Activated naive CD8-positive, alpha-beta T cell treated with anti-CD3 and anti-CD28 coated beads, Interleukin-2, amount 50 U/mL, for 24 hours (primary cell): ENCODE measurements at regions not wholly inside any gene's neighbourhood (a gene's known extent, or its start where the extent isn't known, plus 50 kb on each side); places are given as distances from the start of the nearest gene placed in this dataset.

Experiments used
- ATAC-seq: fragments of 150-1000 bp; cut with Tn5 transposase; one replicate; pipeline ENCODE4 v1.10.0; 2021
- DNase-seq: peaks from one replicate; pipeline ENCODE4 v3.0.0; 2021
- H3K27ac Mint-ChIP-seq: one replicate; pipeline ENCODE4 v1.8.0; 2021; ENCODE audit warnings: mild to moderate bottlenecking, mixed read lengths
- H3K27me3 Mint-ChIP-seq: one replicate; pipeline ENCODE4 v1.8.0; 2021; ENCODE audit warnings: mixed read lengths
- H3K36me3 Mint-ChIP-seq: one replicate; pipeline ENCODE4 v1.8.0; 2021; ENCODE audit warnings: low read depth, mixed read lengths
- H3K4me1 Mint-ChIP-seq: one replicate; pipeline ENCODE4 v1.8.0; 2021; ENCODE audit warnings: mixed read lengths
- H3K4me3 Mint-ChIP-seq: one replicate; pipeline ENCODE4 v1.8.0; 2021; ENCODE audit warnings: mild to moderate bottlenecking, moderate library complexity, mixed read lengths
- H3K9me3 Mint-ChIP-seq: one replicate; pipeline ENCODE4 v1.8.0; 2021; ENCODE audit warnings: mixed read lengths

- ATAC-seq (no peak), DNase-seq (no peak)
- peaks cover 15% of the 10 kb centered on the region for H3K9me3 Mint-ChIP-seq
- no peaks in the 10 kb centered on the region for H3K27me3 Mint-ChIP-seq
- H3K4me3 Mint-ChIP-seq, result no peak overlapping the region
- H3K27ac Mint-ChIP-seq, result no peak overlapping the region
- H3K4me1 Mint-ChIP-seq, result no peaks in the 10 kb centered on the region
- H3K36me3 Mint-ChIP-seq, result no peaks in the 10 kb centered on the region
These were observed 658.3 kb downstream of the TUSC7 start for GRCh38 chr3:117367861-117368260.

- ATAC-seq, result no peak
These were observed 671.1 kb downstream of the TUSC7 start for GRCh38 chr3:117380631-117381030.

GRCh38 chr3:117393119-117393518 lies 683.5 kb downstream of the TUSC7 start:
- ATAC-seq (no peak), DNase-seq (no peak)
- Mint-ChIP-seq H3K27me3 (no peaks in the 10 kb centered on the region), H3K4me1 (no peaks in the 10 kb centered on the region), H3K36me3 (no peaks in the 10 kb centered on the region), H3K4me3 (no peak overlapping the region), H3K27ac (no peak overlapping the region), H3K9me3 (no peaks in the 10 kb centered on the region)

More at GRCh38 chr3:117380631-117381030, 671.1 kb downstream of the TUSC7 start:
- Mint-ChIP-seq H3K27ac (no peak overlapping the region), H3K4me1 (no peaks in the 10 kb centered on the region), H3K9me3 (peaks cover 7% of the 10 kb centered on the region), H3K36me3 (no peaks in the 10 kb centered on the region), H3K4me3 (no peak overlapping the region), H3K27me3 (no peaks in the 10 kb centered on the region)
- no peak for DNase-seq

- no peak overlapping the region for H3K4me3 Mint-ChIP-seq
- ATAC-seq (no peak), DNase-seq (no peak)
- H3K9me3 Mint-ChIP-seq, result no peaks in the 10 kb centered on the region
- no peaks in the 10 kb centered on the region for H3K4me1 Mint-ChIP-seq
- no peaks in the 10 kb centered on the region for H3K27me3 Mint-ChIP-seq
- H3K36me3 Mint-ChIP-seq, result no peaks in the 10 kb centered on the region
- H3K27ac Mint-ChIP-seq, result no peak overlapping the region
These were observed 688.7 kb downstream of the TUSC7 start for GRCh38 chr3:117398141-117398899.

- H3K9me3 Mint-ChIP-seq, result no peaks in the 10 kb centered on the region
- H3K4me1 Mint-ChIP-seq, result no peaks in the 10 kb centered on the region
- H3K27me3 Mint-ChIP-seq, result no peaks in the 10 kb centered on the region
- no peak overlapping the region for H3K4me3 Mint-ChIP-seq
- no peaks in the 10 kb centered on the region for H3K36me3 Mint-ChIP-seq
- H3K27ac Mint-ChIP-seq, result no peak overlapping the region
- ATAC-seq, result no peak
- no peak for DNase-seq
These were observed 689.9 kb downstream of the TUSC7 start for GRCh38 chr3:117399311-117400078.

GRCh38 chr3:117400303-117400702 lies 690.7 kb downstream of the TUSC7 start:
- DNase-seq (no peak), ATAC-seq (no peak)
- Mint-ChIP-seq H3K4me3 (no peak overlapping the region), H3K27me3 (no peaks in the 10 kb centered on the region), H3K4me1 (no peaks in the 10 kb centered on the region), H3K36me3 (no peaks in the 10 kb centered on the region), H3K9me3 (no peaks in the 10 kb centered on the region), H3K27ac (no peak overlapping the region)

- no peaks in the 10 kb centered on the region for H3K36me3 Mint-ChIP-seq
- DNase-seq, result no peak
- no peak for ATAC-seq
- no peaks in the 10 kb centered on the region for H3K27me3 Mint-ChIP-seq
- no peak overlapping the region for H3K4me3 Mint-ChIP-seq
- H3K27ac Mint-ChIP-seq, result no peak overlapping the region
- no peaks in the 10 kb centered on the region for H3K4me1 Mint-ChIP-seq
- H3K9me3 Mint-ChIP-seq, result peaks cover 4% of the 10 kb centered on the region
These were observed 694.6 kb downstream of the TUSC7 start for GRCh38 chr3:117404141-117404540.

- Mint-ChIP-seq H3K27me3 (no peaks in the 10 kb centered on the region), H3K36me3 (no peaks in the 10 kb centered on the region), H3K4me3 (no peak overlapping the region), H3K27ac (no peak overlapping the region), H3K9me3 (peaks cover 4% of the 10 kb centered on the region), H3K4me1 (no peaks in the 10 kb centered on the region)
- no peak for DNase-seq
- no peak for ATAC-seq
These were observed 695.2 kb downstream of the TUSC7 start for GRCh38 chr3:117404730-117405129.

- no peak for ATAC-seq
- Mint-ChIP-seq H3K4me3 (no peak overlapping the region), H3K27me3 (no peaks in the 10 kb centered on the region), H3K27ac (no peak overlapping the region), H3K36me3 (no peaks in the 10 kb centered on the region), H3K4me1 (no peaks in the 10 kb centered on the region), H3K9me3 (peaks cover 4% of the 10 kb centered on the region)
- DNase-seq, result no peak
These were observed 695.8 kb downstream of the TUSC7 start for GRCh38 chr3:117405359-117405758.

- Mint-ChIP-seq H3K4me3 (no peak overlapping the region), H3K4me1 (no peaks in the 10 kb centered on the region), H3K9me3 (peaks cover 4% of the 10 kb centered on the region), H3K27ac (no peak overlapping the region), H3K36me3 (no peaks in the 10 kb centered on the region), H3K27me3 (no peaks in the 10 kb centered on the region)
- no peak for ATAC-seq
- no peak for DNase-seq
These were observed 697.7 kb downstream of the TUSC7 start for GRCh38 chr3:117407317-117407716.

- no peak for ATAC-seq
- Mint-ChIP-seq H3K4me1 (no peaks in the 10 kb centered on the region), H3K9me3 (peaks cover 4% of the 10 kb centered on the region), H3K36me3 (no peaks in the 10 kb centered on the region), H3K27me3 (no peaks in the 10 kb centered on the region), H3K4me3 (no peak overlapping the region), H3K27ac (no peak overlapping the region)
- no peak for DNase-seq
These were observed 699.2 kb downstream of the TUSC7 start for GRCh38 chr3:117408811-117409210.

- H3K4me3 Mint-ChIP-seq, result no peak overlapping the region
- no peaks in the 10 kb centered on the region for H3K4me1 Mint-ChIP-seq
- H3K36me3 Mint-ChIP-seq, result no peaks in the 10 kb centered on the region
- ATAC-seq (no peak), DNase-seq (no peak)
- H3K27ac Mint-ChIP-seq, result no peak overlapping the region
- H3K27me3 Mint-ChIP-seq, result no peaks in the 10 kb centered on the region
- H3K9me3 Mint-ChIP-seq, result peaks cover 4% of the 10 kb centered on the region
These were observed 699.7 kb downstream of the TUSC7 start for GRCh38 chr3:117409256-117409655.

- H3K9me3 Mint-ChIP-seq, result peaks cover 4% of the 10 kb centered on the region
- H3K4me3 Mint-ChIP-seq, result no peak overlapping the region
- no peak overlapping the region for H3K27ac Mint-ChIP-seq
- no peaks in the 10 kb centered on the region for H3K4me1 Mint-ChIP-seq
- ATAC-seq (no peak), DNase-seq (no peak)
- no peaks in the 10 kb centered on the region for H3K36me3 Mint-ChIP-seq
- no peaks in the 10 kb centered on the region for H3K27me3 Mint-ChIP-seq
These were observed 700.3 kb downstream of the TUSC7 start for GRCh38 chr3:117409701-117410459.

- ATAC-seq, result no peak
- Mint-ChIP-seq H3K27ac (no peak overlapping the region), H3K36me3 (no peaks in the 10 kb centered on the region), H3K27me3 (no peaks in the 10 kb centered on the region), H3K9me3 (no peaks in the 10 kb centered on the region), H3K4me1 (no peaks in the 10 kb centered on the region), H3K4me3 (no peak overlapping the region)
- DNase-seq, result no peak
These were observed 702.4 kb downstream of the TUSC7 start for GRCh38 chr3:117411971-117412370.

GRCh38 chr3:117417411-117417810 lies 707.8 kb downstream of the TUSC7 start:
- Mint-ChIP-seq H3K27me3 (no peaks in the 10 kb centered on the region), H3K4me3 (no peak overlapping the region), H3K27ac (no peak overlapping the region), H3K4me1 (no peaks in the 10 kb centered on the region), H3K36me3 (no peaks in the 10 kb centered on the region), H3K9me3 (no peaks in the 10 kb centered on the region)
- no peak for DNase-seq
- ATAC-seq, result no peak
